K562 (cell line): ENCODE measurements at regions not wholly inside any gene's neighbourhood (a gene's known extent, or its start where the extent isn't known, plus 50 kb on each side); places are given as distances from the start of the nearest gene placed in this dataset.

Experiments used
- ATAC-seq: fragments of 200-7000 bp; cut with Tn5 transposase; 3 replicates; pipeline ENCODE4 v1.9.1; 2020; ENCODE audit warnings: moderate library complexity
- BruUV-seq: library from RNA; stranded (reverse); fragments of 400-500 nt; replicated peaks from 2 replicates; lab custom pipeline; 2021; lab: Mats Ljungman, UMichigan
- CTCF ChIA-PET: fragments of 300-600 bp; formaldehyde crosslinking; extraction: SDS; loops from one replicate; lab custom pipeline; 2021; ENCODE audit warnings: low intra/inter-chr PET ratio; lab: Yijun Ruan, JAX
- POLR2A ChIA-PET: fragments of 300-600, 350-650 bp; sonication (Branson Sonifier 250); formaldehyde crosslinking; extraction: SDS; loops from one replicate; lab custom pipeline; 2021; ENCODE audit warnings: antibody characterized with exemption, inconsistent platforms; lab: Yijun Ruan, JAX
- DNase-seq, 4 experiments: peaks; one replicate each; pipeline versions ENCODE4 v3.0.0 to v3.0.0-alpha.2; 2011 to 2018; ENCODE audit warnings: low spot score in 3 of 4, mixed read lengths in 3 of 4; ENCODE audit errors: extremely low read depth in 1 of 4
- FAIRE-seq: peaks from 2 replicates; lab custom pipeline; 2011; peaks lifted over from hg19 to GRCh38; lab: Jason Lieb, UNC
- H2AFZ ChIP-seq: 2 replicates; pipeline ENCODE4 v1.6.0; 2011; ENCODE audit warnings: low read depth, low read length, control low read depth, inconsistent platforms
- H3K27ac ChIP-seq: fragments of 200-600 bp; 3 replicates; pipeline ENCODE4 v1.8.0; 2011; ENCODE audit warnings: low read depth, mild to moderate bottlenecking, control low read depth, inconsistent platforms, low read length, moderate library complexity, mixed read lengths; ENCODE audit errors: extremely low read depth
- H3K27me3 ChIP-seq, 2 experiments: fragments of 300-600 bp in 1 of 2; 2 replicates in 1 of 2; 3 replicates in 1 of 2; pipeline versions ENCODE4 v1.6.0 to v1.8.0; 2011; ENCODE audit warnings: inconsistent platforms in 2 of 2, low read length in 2 of 2, mild to moderate bottlenecking in 1 of 2, mixed read lengths in 1 of 2, moderate library complexity in 1 of 2; ENCODE audit not compliant: control insufficient read depth in 2 of 2, insufficient read depth in 2 of 2
- H3K36me3 ChIP-seq: fragments of 300-600 bp; 3 replicates; pipeline ENCODE4 v1.8.0; 2011; ENCODE audit warnings: mild to moderate bottlenecking, low read length, inconsistent platforms; ENCODE audit not compliant: control insufficient read depth, insufficient read depth
- H3K4me1 ChIP-seq, 2 experiments: fragments of 200-600 bp in 1 of 2; replicated peaks in 1 of 2; 2 replicates in 1 of 2; 3 replicates in 1 of 2; pipeline versions ENCODE4 v1.5.1 to v1.8.0; 2011; ENCODE audit warnings: inconsistent platforms in 2 of 2, low read length in 2 of 2, mild to moderate bottlenecking in 1 of 2, mixed read lengths in 1 of 2, moderate library complexity in 1 of 2; ENCODE audit not compliant: control insufficient read depth in 2 of 2, insufficient read depth in 2 of 2
- H3K4me2 ChIP-seq: 2 replicates; pipeline ENCODE4 v1.6.1; 2011; ENCODE audit warnings: low read length, control low read depth, inconsistent platforms, mixed read lengths; ENCODE audit not compliant: insufficient read depth
- H3K4me3 ChIP-seq: fragments of 200-600 bp; sonication (generic), shearing (Covaris generic); 2 replicates; pipeline ENCODE4 v1.5.1; 2016; ENCODE audit warnings: control low read depth, inconsistent platforms
- H3K79me2 ChIP-seq: fragments of 200-600 bp; 3 replicates; pipeline ENCODE4 v1.8.0; 2011; ENCODE audit warnings: low read length, inconsistent platforms; ENCODE audit not compliant: control insufficient read depth, insufficient read depth
- H3K9ac ChIP-seq, 2 experiments: 2 replicates each; pipeline versions ENCODE4 v1.6.0 to v1.6.1; 2011; ENCODE audit warnings: low read depth in 2 of 2, low read length in 2 of 2, control low read depth in 1 of 2, inconsistent platforms in 1 of 2, mild to moderate bottlenecking in 1 of 2, mixed read lengths in 1 of 2; ENCODE audit not compliant: insufficient read depth in 1 of 2
- H3K9me1 ChIP-seq: one replicate; pipeline ENCODE4 v1.6.0; 2011; ENCODE audit warnings: inconsistent platforms, mild to moderate bottlenecking, low read length, moderate library complexity; ENCODE audit not compliant: control insufficient read depth, insufficient read depth
- H3K9me3 ChIP-seq: replicated peaks from 2 replicates; pipeline ENCODE4 v1.5.1; 2011; ENCODE audit warnings: low read depth, low read length, inconsistent platforms; ENCODE audit not compliant: control insufficient read depth, insufficient read depth
- H4K20me1 ChIP-seq: replicated peaks from 2 replicates; pipeline ENCODE4 v1.6.1; 2011; ENCODE audit warnings: low read length, inconsistent platforms, mixed read lengths; ENCODE audit not compliant: control insufficient read depth, insufficient read depth
- CBX5 ChIP-seq: IDR thresholded peaks from 2 replicates; pipeline ENCODE4 v1.6.1; 2014; ENCODE audit warnings: low read depth, borderline replicate concordance
- FOXJ2 ChIP-seq: fragments of 200-800 bp; sonication (Bioruptor generic); IDR thresholded peaks from 2 replicates; pipeline ENCODE4 v1.6.1; 2016; ENCODE audit warnings: missing genetic modification characterization, missing compliant biosample characterization
- HNRNPK ChIP-seq: fragments of 200-400 bp; formaldehyde crosslinking; IDR thresholded peaks from one replicate; pipeline ENCODE4 v1.6.1; 2018; ENCODE audit warnings: mild to moderate bottlenecking, low read depth, low read length; ENCODE audit not compliant: poor library complexity, severe bottlenecking
- MYC ChIP-seq, 2 experiments: fragments of 250-450 bp in 1 of 2; sonication (Bioruptor Pico) in 1 of 2; IDR thresholded peaks; 2 replicates each; pipeline versions ENCODE4 v1.5.1 to v1.6.1; 2012 to 2021; ENCODE audit warnings: low read depth in 2 of 2, borderline replicate concordance in 1 of 2, improper control_type of control experiment in 1 of 2, low read length in 1 of 2, mild to moderate bottlenecking in 1 of 2, moderate library complexity in 1 of 2
- NR2F6 ChIP-seq: fragments of 450-650 bp; formaldehyde crosslinking; IDR thresholded peaks from 2 replicates; pipeline ENCODE4 v1.4.0; 2020; ENCODE audit warnings: mild to moderate bottlenecking
- NR4A1 ChIP-seq, 2 experiments: fragments of 250-450 bp in 1 of 2; fragments of 450-650 bp in 1 of 2; sonication (Bioruptor Pico) in 1 of 2; IDR thresholded peaks; 2 replicates each; pipeline versions ENCODE4 v1.4.0 to v1.6.1; 2016 to 2020; ENCODE audit warnings: mild to moderate bottlenecking in 2 of 2, missing compliant biosample characterization in 1 of 2, missing genetic modification characterization in 1 of 2, moderate library complexity in 1 of 2
- RNF2 ChIP-seq: sonication (generic); IDR thresholded peaks from 2 replicates; pipeline ENCODE4 v1.6.1; 2016
- TARDBP ChIP-seq: fragments of 450-650 bp; IDR thresholded peaks from 2 replicates; pipeline ENCODE4 v1.6.1; 2016
- VEZF1 ChIP-seq: fragments of 200-800 bp; sonication (Bioruptor generic); IDR thresholded peaks from 2 replicates; pipeline ENCODE4 v1.6.1; 2017; ENCODE audit warnings: missing genetic modification characterization, missing compliant biosample characterization
- ZNF354B ChIP-seq: fragments of 250-450 bp; sonication (Bioruptor Pico); IDR thresholded peaks from 2 replicates; pipeline ENCODE4 v1.4.0; 2020
- ZNF780A ChIP-seq: fragments of 250-450 bp; sonication (Bioruptor Pico); IDR thresholded peaks from 2 replicates; pipeline ENCODE4 v1.5.0; 2021; ENCODE audit warnings: mild to moderate bottlenecking
- WGBS: fragments of 100-300 bp; shearing (Covaris generic); methylation state at CpG from one replicate; pipeline ENCODE4 v1.1.6; 2016; ENCODE audit warnings: low coverage, mixed read lengths; ENCODE audit not compliant: insufficient coverage; ENCODE audit errors: missing lambda C conversion rate; 5-methylcytosine and 5-hydroxymethylcytosine counted together
- in situ Hi-C: fragments of 300-500 bp; cut with MboI; formaldehyde crosslinking; loops from 4 replicates; pipeline ENCODE4 v1.15.0; 2018; ENCODE audit warnings: inconsistent platforms, mixed read lengths
- intact Hi-C: fragments of 100-400 bp; cut with micrococcal nuclease; formaldehyde crosslinking; loops from 2 replicates; pipeline ENCODE4 v1.14.2; 2022
- TF ChIP-seq, protein P1 (sequence below): fragments of 150-350 bp; IDR thresholded peaks from 2 replicates; pipeline ENCODE4 v1.6.1; 2014; ENCODE audit warnings: low read depth, mild to moderate bottlenecking, low read length, borderline replicate concordance

GRCh38 chr6:147870506-147871110, 362.1 kb downstream of the SAMD5 start:
- ATAC-seq: no peak
- 26% methylated on average over 4 of the region's 4 CpGs for WGBS

GRCh38 chr6:147872002-147872401, 363.5 kb downstream of the SAMD5 start:
- ChIA-PET CTCF (no interaction called here), POLR2A (no interaction called here)
- 24% methylated on average over 1 of the region's 1 CpG for WGBS
- Histone ChIP-seq H4K20me1 (no peaks in the 10 kb centered on the region), H2AFZ (no peak overlapping the region), H3K27ac (no peak overlapping the region), H3K79me2 (no peaks in the 10 kb centered on the region), H3K9me3 (no peaks in the 10 kb centered on the region), H3K4me2 (no peak overlapping the region)
- no peak for ATAC-seq
- no TSS peak for BruUV-seq
- TF ChIP-seq ZNF780A (CRISPR knock-in tag) (no peak), TARDBP (no peak), FOXJ2 (tag) (no peak), VEZF1 (CRISPR knock-in tag) (no peak), NR4A1 (CRISPR knock-in tag; IDR thresholded peaks at IDR 0.05) (no peak), NR4A1 (tag; IDR thresholded peaks at IDR 0.05) (no peak), ZNF354B (CRISPR knock-in tag) (no peak), CBX5 (no peak), RNF2 (no peak), NR2F6 (CRISPR knock-in tag) (no peak)
- TF ChIP-seq, protein P1, sequence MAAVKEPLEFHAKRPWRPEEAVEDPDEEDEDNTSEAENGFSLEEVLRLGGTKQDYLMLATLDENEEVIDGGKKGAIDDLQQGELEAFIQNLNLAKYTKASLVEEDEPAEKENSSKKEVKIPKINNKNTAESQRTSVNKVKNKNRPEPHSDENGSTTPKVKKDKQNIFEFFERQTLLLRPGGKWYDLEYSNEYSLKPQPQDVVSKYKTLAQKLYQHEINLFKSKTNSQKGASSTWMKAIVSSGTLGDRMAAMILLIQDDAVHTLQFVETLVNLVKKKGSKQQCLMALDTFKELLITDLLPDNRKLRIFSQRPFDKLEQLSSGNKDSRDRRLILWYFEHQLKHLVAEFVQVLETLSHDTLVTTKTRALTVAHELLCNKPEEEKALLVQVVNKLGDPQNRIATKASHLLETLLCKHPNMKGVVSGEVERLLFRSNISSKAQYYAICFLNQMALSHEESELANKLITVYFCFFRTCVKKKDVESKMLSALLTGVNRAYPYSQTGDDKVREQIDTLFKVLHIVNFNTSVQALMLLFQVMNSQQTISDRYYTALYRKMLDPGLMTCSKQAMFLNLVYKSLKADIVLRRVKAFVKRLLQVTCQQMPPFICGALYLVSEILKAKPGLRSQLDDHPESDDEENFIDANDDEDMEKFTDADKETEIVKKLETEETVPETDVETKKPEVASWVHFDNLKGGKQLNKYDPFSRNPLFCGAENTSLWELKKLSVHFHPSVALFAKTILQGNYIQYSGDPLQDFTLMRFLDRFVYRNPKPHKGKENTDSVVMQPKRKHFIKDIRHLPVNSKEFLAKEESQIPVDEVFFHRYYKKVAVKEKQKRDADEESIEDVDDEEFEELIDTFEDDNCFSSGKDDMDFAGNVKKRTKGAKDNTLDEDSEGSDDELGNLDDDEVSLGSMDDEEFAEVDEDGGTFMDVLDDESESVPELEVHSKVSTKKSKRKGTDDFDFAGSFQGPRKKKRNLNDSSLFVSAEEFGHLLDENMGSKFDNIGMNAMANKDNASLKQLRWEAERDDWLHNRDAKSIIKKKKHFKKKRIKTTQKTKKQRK: no peak
- TF ChIP-seq, all 486 proteins: peak for 0
- Histone ChIP-seq H3K9me1 (no peaks in the 10 kb centered on the region), H3K4me3 (no peak overlapping the region), H3K36me3 (no peaks in the 10 kb centered on the region), H3K27me3 (no peaks in the 10 kb centered on the region), H3K4me1 (no peaks in the 10 kb centered on the region), H3K9ac (no peak overlapping the region)
- DNase-seq (no peak), FAIRE-seq (no peak)
- in situ Hi-C loops (no loop called here), intact Hi-C loops (no loop called here)

More at GRCh38 chr6:147870506-147871110, 362.1 kb downstream of the SAMD5 start:
- in situ Hi-C loops (no loop called here), intact Hi-C loops (no loop called here)
- Histone ChIP-seq H3K27me3 (no peaks in the 10 kb centered on the region), H3K4me3 (no peak overlapping the region), H3K36me3 (no peaks in the 10 kb centered on the region), H3K4me1 (no peaks in the 10 kb centered on the region), H3K79me2 (no peaks in the 10 kb centered on the region), H4K20me1 (no peaks in the 10 kb centered on the region), H3K4me2 (no peak overlapping the region)
- CTCF ChIA-PET: no interaction called here
- POLR2A ChIA-PET: interaction anchor here (1.0 kb wide), 1 partner anchor 8 kb away, joined by 3 read pairs; no protein-coding TSS in a partner anchor
- TF ChIP-seq MYC (IDR thresholded peaks at IDR 0.05; ENCODE audit: low read depth, low read length) (no peak), MYC (CRISPR knock-in tag; IDR thresholded peaks at IDR 0.05; ENCODE audit: borderline replicate concordance, low read depth) (no peak), HNRNPK (peak; percentile 13)
- TF ChIP-seq, all 486 proteins: peak for 1
- no peaks in the 10 kb centered on the region for H3K9me3 ChIP-seq
- DNase-seq (no peak), FAIRE-seq (no peak)
- no peak overlapping the region for H3K9ac ChIP-seq
- no peak overlapping the region for H2AFZ ChIP-seq
- no peaks in the 10 kb centered on the region for H3K9me1 ChIP-seq
- H3K27ac ChIP-seq: no peak overlapping the region
- no TSS peak for BruUV-seq
